Upper lobe of left lung (tissue), 4 donors: ENCODE measurements at regions not wholly inside any gene's neighbourhood (a gene's known extent, or its start where the extent isn't known, plus 50 kb on each side); places are given as distances from the start of the nearest gene placed in this dataset.

Experiments used
- EP300 ChIP-seq, 4 donors: sonication (generic); formaldehyde crosslinking; IDR thresholded peaks; one replicate each; pipeline ENCODE4 v1.5.1; 2017; ENCODE audit warnings: antibody characterized with exemption in 4 of 4, control low read depth in 2 of 4
- POLR2A ChIP-seq, 4 donors: fragments of 450-650 bp; IDR thresholded peaks; one replicate each; pipeline ENCODE4 v1.5.1; 2016 to 2017; ENCODE audit warnings: antibody characterized with exemption in 4 of 4, mild to moderate bottlenecking in 2 of 4
- POLR2AphosphoS5 ChIP-seq, 2 donors: sonication (generic); formaldehyde crosslinking; IDR thresholded peaks; one replicate each; pipeline ENCODE4 v1.5.1; 2017; ENCODE audit warnings: antibody characterized with exemption in 2 of 2
- TF ChIP-seq, protein P1 (sequence below), 6 experiments: fragments of 450-650 bp in 4 of 6; fragments of 200-600 bp in 2 of 6; sonication (generic) in 2 of 6; IDR thresholded peaks; one replicate each; pipeline ENCODE4 v1.5.1; 2016 to 2019; ENCODE audit warnings: antibody characterized with exemption in 6 of 6

- TF ChIP-seq POLR2AphosphoS5 (IDR thresholded peaks at IDR 0.05) (no peak), EP300 (IDR thresholded peaks at IDR 0.05) (no peak), POLR2A (IDR thresholded peaks at IDR 0.05) (no peak)
- TF ChIP-seq, protein P1, sequence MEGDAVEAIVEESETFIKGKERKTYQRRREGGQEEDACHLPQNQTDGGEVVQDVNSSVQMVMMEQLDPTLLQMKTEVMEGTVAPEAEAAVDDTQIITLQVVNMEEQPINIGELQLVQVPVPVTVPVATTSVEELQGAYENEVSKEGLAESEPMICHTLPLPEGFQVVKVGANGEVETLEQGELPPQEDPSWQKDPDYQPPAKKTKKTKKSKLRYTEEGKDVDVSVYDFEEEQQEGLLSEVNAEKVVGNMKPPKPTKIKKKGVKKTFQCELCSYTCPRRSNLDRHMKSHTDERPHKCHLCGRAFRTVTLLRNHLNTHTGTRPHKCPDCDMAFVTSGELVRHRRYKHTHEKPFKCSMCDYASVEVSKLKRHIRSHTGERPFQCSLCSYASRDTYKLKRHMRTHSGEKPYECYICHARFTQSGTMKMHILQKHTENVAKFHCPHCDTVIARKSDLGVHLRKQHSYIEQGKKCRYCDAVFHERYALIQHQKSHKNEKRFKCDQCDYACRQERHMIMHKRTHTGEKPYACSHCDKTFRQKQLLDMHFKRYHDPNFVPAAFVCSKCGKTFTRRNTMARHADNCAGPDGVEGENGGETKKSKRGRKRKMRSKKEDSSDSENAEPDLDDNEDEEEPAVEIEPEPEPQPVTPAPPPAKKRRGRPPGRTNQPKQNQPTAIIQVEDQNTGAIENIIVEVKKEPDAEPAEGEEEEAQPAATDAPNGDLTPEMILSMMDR (IDR thresholded peaks at IDR 0.05) = no peak
Observed at GRCh38 chr9:119829748-119830147, 460.5 kb upstream of the BRINP1 start.
